H1 (cell line): ENCODE measurements at regions not wholly inside any gene's neighbourhood (a gene's known extent, or its start where the extent isn't known, plus 50 kb on each side); places are given as distances from the start of the nearest gene placed in this dataset.

Source experiments
- CTCF ChIA-PET: fragments of 300-600 bp; sonication (Branson Sonifier 250); formaldehyde crosslinking; loops from one replicate; lab custom pipeline; 2021; ENCODE audit not compliant: partially characterized antibody; lab: Charles Lee
- POLR2A ChIA-PET: fragments of 300-600 bp; sonication (Branson Sonifier 250); formaldehyde crosslinking; loops from one replicate; lab custom pipeline; 2021; ENCODE audit warnings: inconsistent platforms; ENCODE audit not compliant: partially characterized antibody; lab: Charles Lee
- DNase-seq, 2 experiments: peaks; one replicate each; pipeline versions ENCODE4 v3.0.0 to v3.0.0-alpha.2; 2010 to 2022; ENCODE audit warnings: low spot score in 2 of 2, low read depth in 1 of 2, mixed read lengths in 1 of 2
- FAIRE-seq: peaks from 2 replicates; lab custom pipeline; 2011; peaks lifted over from hg19 to GRCh38; lab: Jason Lieb, UNC
- H2AFZ ChIP-seq: 2 replicates; pipeline ENCODE4 v1.8.1; 2012; ENCODE audit warnings: low read length, inconsistent platforms
- H2AK5ac ChIP-seq: 2 replicates; pipeline ENCODE4 v1.6.1; 2013; ENCODE audit warnings: low read depth, low read length
- H2BK120ac ChIP-seq: replicated peaks from 2 replicates; pipeline ENCODE3; 2013; ENCODE audit warnings: low read depth, low read length, inconsistent platforms
- H2BK12ac ChIP-seq: 2 replicates; pipeline ENCODE4 v1.6.1; 2013; ENCODE audit warnings: low read depth, low read length
- H2BK15ac ChIP-seq: 2 replicates; pipeline ENCODE4 v1.6.1; 2013; ENCODE audit warnings: low read length
- H2BK20ac ChIP-seq: 2 replicates; pipeline ENCODE4 v1.6.1; 2013; ENCODE audit warnings: low read length
- H2BK5ac ChIP-seq: 2 replicates; pipeline ENCODE4 v1.6.1; 2013; ENCODE audit warnings: low read depth, low read length
- H3K14ac ChIP-seq: 2 replicates; pipeline ENCODE4 v1.6.1; 2013; ENCODE audit warnings: inconsistent platforms; ENCODE audit not compliant: insufficient read length
- H3K18ac ChIP-seq: 2 replicates; pipeline ENCODE4 v1.6.1; 2013; ENCODE audit warnings: low read length; ENCODE audit errors: extremely low read depth
- H3K23ac ChIP-seq: 2 replicates; pipeline ENCODE4 v1.6.1; 2013; ENCODE audit warnings: inconsistent platforms; ENCODE audit not compliant: insufficient read length
- H3K23me2 ChIP-seq: 2 replicates; pipeline ENCODE4 v1.6.1; 2013; ENCODE audit warnings: low read depth, low read length
- H3K27ac ChIP-seq: 2 replicates; pipeline ENCODE4 v1.6.1; 2011; ENCODE audit warnings: low read depth, low read length, inconsistent platforms
- H3K27me3 ChIP-seq, 4 experiments: replicated peaks in 1 of 4; 1 replicate in 1 of 4; 2 replicates in 3 of 4; pipeline versions ENCODE4 v1.6.1 to v1.8.1; 2011 to 2013; ENCODE audit warnings: low read length in 3 of 4, mild to moderate bottlenecking in 3 of 4, inconsistent platforms in 2 of 4, mixed read lengths in 2 of 4, moderate library complexity in 1 of 4; ENCODE audit not compliant: control insufficient read depth in 3 of 4, insufficient read depth in 3 of 4; ENCODE audit errors: extremely low read depth in 1 of 4
- H3K36me3 ChIP-seq, 4 experiments: 2 replicates each; pipeline versions ENCODE4 v1.6.1 to v1.8.1; 2011 to 2013; ENCODE audit warnings: mild to moderate bottlenecking in 4 of 4, low read length in 3 of 4, moderate library complexity in 2 of 4, control low read depth in 1 of 4, inconsistent platforms in 1 of 4; ENCODE audit not compliant: insufficient read depth in 4 of 4, control insufficient read depth in 2 of 4
- H3K4ac ChIP-seq: replicated peaks from 2 replicates; pipeline ENCODE3; 2013; ENCODE audit warnings: low read length, low read depth, mixed read lengths, inconsistent platforms; ENCODE audit not compliant: insufficient read length
- H3K4me1 ChIP-seq, 4 experiments: replicated peaks in 1 of 4; 1 replicate in 1 of 4; 2 replicates in 3 of 4; pipeline versions ENCODE4 v1.6.1 to v1.8.1; 2011 to 2013; ENCODE audit warnings: low read length in 3 of 4, inconsistent platforms in 2 of 4, mixed read lengths in 1 of 4; ENCODE audit not compliant: insufficient read depth in 4 of 4, control insufficient read depth in 3 of 4
- H3K4me2 ChIP-seq, 2 experiments: 2 replicates each; pipeline versions ENCODE4 v1.6.1 to v1.8.1; 2011 to 2013; ENCODE audit warnings: low read depth in 2 of 2, low read length in 2 of 2, control low read depth in 1 of 2, inconsistent platforms in 1 of 2, mild to moderate bottlenecking in 1 of 2; ENCODE audit not compliant: insufficient read depth in 1 of 2
- H3K4me3 ChIP-seq, 4 experiments: fragments of 200-600, 300-600 bp in 1 of 4; sonication (generic), shearing (Covaris generic), sonication (Bioruptor Twin) in 1 of 4; 2 replicates each; pipeline versions ENCODE4 v1.5.1 to v1.8.1; 2011 to 2016; ENCODE audit warnings: low read length in 4 of 4, low read depth in 3 of 4, control low read depth in 2 of 4, inconsistent platforms in 2 of 4, mild to moderate bottlenecking in 2 of 4, mixed read lengths in 1 of 4, moderate library complexity in 1 of 4; ENCODE audit not compliant: insufficient read depth in 2 of 4; ENCODE audit errors: extremely low read depth in 1 of 4
- H3K56ac ChIP-seq: replicated peaks from 2 replicates; pipeline ENCODE3; 2013; ENCODE audit warnings: low read depth, mild to moderate bottlenecking, mixed read lengths, low read length, inconsistent platforms; ENCODE audit not compliant: insufficient read length
- H3K79me1 ChIP-seq: 2 replicates; pipeline ENCODE4 v1.6.1; 2013; ENCODE audit warnings: low read depth, low read length, control low read depth
- H3K79me2 ChIP-seq, 2 experiments: 2 replicates each; pipeline versions ENCODE4 v1.6.1 to v1.8.1; 2012 to 2013; ENCODE audit warnings: low read length in 2 of 2, mild to moderate bottlenecking in 2 of 2, inconsistent platforms in 1 of 2; ENCODE audit not compliant: insufficient read depth in 2 of 2, control insufficient read depth in 1 of 2
- H3K9ac ChIP-seq, 4 experiments: replicated peaks in 1 of 4; 1 replicate in 1 of 4; 2 replicates in 3 of 4; pipeline versions ENCODE4 v1.6.1 to v1.8.1; 2011 to 2013; ENCODE audit warnings: low read depth in 3 of 4, low read length in 3 of 4, control low read depth in 2 of 4, mild to moderate bottlenecking in 2 of 4, moderate library complexity in 2 of 4, inconsistent platforms in 1 of 4; ENCODE audit errors: extremely low read depth in 1 of 4
- H3K9me3 ChIP-seq, 2 experiments: 2 replicates each; pipeline versions ENCODE4 v1.6.1 to v1.8.1; 2012 to 2013; ENCODE audit warnings: mild to moderate bottlenecking in 2 of 2, moderate library complexity in 2 of 2, control low read depth in 1 of 2, inconsistent platforms in 1 of 2, low read depth in 1 of 2, low read length in 1 of 2, mixed read lengths in 1 of 2; ENCODE audit not compliant: insufficient read depth in 2 of 2
- H4K20me1 ChIP-seq, 2 experiments: replicated peaks in 1 of 2; 2 replicates each; pipeline versions ENCODE3 to v1.8.1; 2011 to 2013; ENCODE audit warnings: inconsistent platforms in 2 of 2, low read length in 2 of 2, mild to moderate bottlenecking in 1 of 2; ENCODE audit not compliant: insufficient read depth in 2 of 2, control insufficient read depth in 1 of 2
- H4K5ac ChIP-seq: 2 replicates; pipeline ENCODE4 v1.6.1; 2013; ENCODE audit warnings: low read length, low read depth, mixed read lengths, inconsistent platforms; ENCODE audit not compliant: insufficient read length
- H4K8ac ChIP-seq: 2 replicates; pipeline ENCODE4 v1.8.0; 2013; ENCODE audit warnings: mild to moderate bottlenecking, moderate library complexity, low read length, inconsistent platforms; ENCODE audit not compliant: insufficient read depth; ENCODE audit errors: extremely low read depth
- H4K91ac ChIP-seq: replicated peaks from 2 replicates; pipeline ENCODE3; 2013; ENCODE audit warnings: low read length, mixed read lengths, inconsistent platforms; ENCODE audit not compliant: insufficient read length
- CBX5 ChIP-seq: fragments of 300-800, 300-1000 bp; sonication (generic); IDR thresholded peaks from 2 replicates; pipeline ENCODE4 v1.7.1; 2016; ENCODE audit warnings: antibody characterized with exemption, low read length, low read depth
- CHD1 ChIP-seq: IDR thresholded peaks from 2 replicates; pipeline ENCODE4 v1.6.1; 2012; ENCODE audit warnings: low read depth, low read length, improper control_type of control experiment
- CTCF ChIP-seq, 3 experiments: IDR thresholded peaks; 1 replicate in 2 of 3; 2 replicates in 1 of 3; pipeline versions ENCODE4 v1.5.1 to v1.6.1; 2011; ENCODE audit warnings: low read length in 3 of 3, mild to moderate bottlenecking in 3 of 3, inconsistent platforms in 2 of 3, low read depth in 1 of 3, moderate library complexity in 1 of 3; ENCODE audit not compliant: insufficient read depth in 1 of 3; ENCODE audit errors: control extremely low read depth in 1 of 3
- GABPA ChIP-seq: IDR thresholded peaks from 2 replicates; pipeline ENCODE4 v1.6.1; 2011; ENCODE audit warnings: mild to moderate bottlenecking, low read length, moderate library complexity, borderline replicate concordance; ENCODE audit not compliant: insufficient read depth
- KDM5A ChIP-seq: fragments of 200-600 bp; IDR thresholded peaks from 2 replicates; pipeline ENCODE4 v1.7.1; 2012; ENCODE audit warnings: mild to moderate bottlenecking, low read length, inconsistent platforms, mixed read lengths
- RAD21 ChIP-seq, 2 experiments: IDR thresholded peaks in 1 of 2; conservative IDR thresholded peaks in 1 of 2; 2 replicates each; pipeline ENCODE4 v1.6.1; 2011; ENCODE audit warnings: low read depth in 2 of 2, low read length in 2 of 2, improper control_type of control experiment in 1 of 2, inconsistent platforms in 1 of 2, mild to moderate bottlenecking in 1 of 2, moderate library complexity in 1 of 2
- SRF ChIP-seq: IDR thresholded peaks from 2 replicates; pipeline ENCODE4 v1.6.1; 2011; ENCODE audit warnings: mild to moderate bottlenecking, low read depth, low read length, moderate library complexity
- USF2 ChIP-seq: IDR thresholded peaks from 2 replicates; pipeline ENCODE4 v1.6.1; 2011; ENCODE audit warnings: low read length, improper control_type of control experiment
- WGBS, 2 experiments: shearing (Covaris generic) in 1 of 2; methylation state at CpG; one replicate each; pipeline versions ENCODE4 v1.1.6 to v1.1.7; 2013 to 2015; ENCODE audit warnings: low lambda C conversion rate in 2 of 2, mixed read lengths in 2 of 2, inconsistent platforms in 1 of 2, low coverage in 1 of 2, missing lambda C conversion rate in 1 of 2; ENCODE audit not compliant: insufficient replicate concordance in 2 of 2, insufficient coverage in 1 of 2, insufficient read length in 1 of 2; ENCODE audit errors: extremely low coverage in 1 of 2, missing lambda C conversion rate in 1 of 2; 5-methylcytosine and 5-hydroxymethylcytosine counted together
- TF ChIP-seq, protein P1 (sequence below): IDR thresholded peaks from 2 replicates; pipeline ENCODE4 v1.6.1; 2012; ENCODE audit warnings: low read length, inconsistent platforms

- no peak overlapping the region for H2BK15ac ChIP-seq
- H3K4me2 ChIP-seq, result no peak overlapping the region
- H3K4me3 ChIP-seq, result no peak overlapping the region
- H3K18ac ChIP-seq, result no peak overlapping the region
- H3K36me3 ChIP-seq, result no peaks in the 10 kb centered on the region
- no peak overlapping the region for H3K23ac ChIP-seq
- H4K20me1 ChIP-seq, result no peaks in the 10 kb centered on the region
- no peak overlapping the region for H4K91ac ChIP-seq
- WGBS, 2 experiments, result 91% methylated on average over 12 of the region's 23 CpGs; no CpG with 5 or more reads in 1 of the 2 experiments
- POLR2A ChIA-PET, result no interaction called here
- CTCF ChIA-PET, result interaction anchor here (2.0 kb wide), 1 partner anchor 10 kb away, joined by 6 read pairs; no protein-coding TSS in a partner anchor
- H3K79me1 ChIP-seq, result no peaks in the 10 kb centered on the region
- no peak overlapping the region for H3K14ac ChIP-seq
- no peak for DNase-seq
- H3K23me2 ChIP-seq, result no peaks in the 10 kb centered on the region
- no peak overlapping the region for H3K56ac ChIP-seq
- 0 out of 4 replicates have a peak, but pooled peaks cover 0 to 2% of the 10 kb centered on the region in 2 experiments for H3K9me3 ChIP-seq
- no peaks in the 10 kb centered on the region for H3K27me3 ChIP-seq
- H3K4ac ChIP-seq, result no peak overlapping the region
- H2AFZ ChIP-seq, result no peak overlapping the region
- no peak overlapping the region for H4K5ac ChIP-seq
- no peak overlapping the region for H2BK120ac ChIP-seq
- H3K4me1 ChIP-seq, result peaks cover 0 to 3% (median 0%) of the 10 kb centered on the region in 4 experiments; a peak in 4 of 7 replicates
- H3K9ac ChIP-seq, result no peak overlapping the region
- H3K27ac ChIP-seq, result no peak overlapping the region
- H2BK12ac ChIP-seq, result no peak overlapping the region
- H2BK20ac ChIP-seq, result no peak overlapping the region
- no peak overlapping the region for H4K8ac ChIP-seq
- H2AK5ac ChIP-seq, result no peak overlapping the region
- H2BK5ac ChIP-seq, result no peak overlapping the region
- no peaks in the 10 kb centered on the region for H3K79me2 ChIP-seq
- FAIRE-seq, result no peak
- TF ChIP-seq CHD1 (no peak), GABPA (no peak), RAD21 (IDR thresholded peaks at IDR 0.05 in 1 of 2, conservative IDR thresholded peaks at IDR 0.05 in 1 of 2; ENCODE audit: low read depth in 2 of 2, low read length in 2 of 2) (no peak), KDM5A (no peak), USF2 (no peak), CTCF (IDR thresholded peaks at IDR 0.05; ENCODE audit: control extremely low read depth in 1 of 3, insufficient read depth in 1 of 3, low read depth in 1 of 3, low read length in 3 of 3) (no peak), CBX5 (no peak), SRF (no peak)
- TF ChIP-seq, protein P1, sequence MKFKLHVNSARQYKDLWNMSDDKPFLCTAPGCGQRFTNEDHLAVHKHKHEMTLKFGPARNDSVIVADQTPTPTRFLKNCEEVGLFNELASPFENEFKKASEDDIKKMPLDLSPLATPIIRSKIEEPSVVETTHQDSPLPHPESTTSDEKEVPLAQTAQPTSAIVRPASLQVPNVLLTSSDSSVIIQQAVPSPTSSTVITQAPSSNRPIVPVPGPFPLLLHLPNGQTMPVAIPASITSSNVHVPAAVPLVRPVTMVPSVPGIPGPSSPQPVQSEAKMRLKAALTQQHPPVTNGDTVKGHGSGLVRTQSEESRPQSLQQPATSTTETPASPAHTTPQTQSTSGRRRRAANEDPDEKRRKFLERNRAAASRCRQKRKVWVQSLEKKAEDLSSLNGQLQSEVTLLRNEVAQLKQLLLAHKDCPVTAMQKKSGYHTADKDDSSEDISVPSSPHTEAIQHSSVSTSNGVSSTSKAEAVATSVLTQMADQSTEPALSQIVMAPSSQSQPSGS, result no peak
These were observed 385.1 kb downstream of the SMOC2 start for GRCh38 chr6:168826078-168826390.
